Type B pancreatic cell (in vitro differentiated cells): ENCODE measurements at regions not wholly inside any gene's neighbourhood (a gene's known extent, or its start where the extent isn't known, plus 50 kb on each side); places are given as distances from the start of the nearest gene placed in this dataset.

Experiments used
- DNase-seq: peaks from one replicate; pipeline ENCODE4 v3.0.0; 2021; ENCODE audit warnings: mixed read lengths; ENCODE audit not compliant: unreplicated experiment; ENCODE audit errors: extremely low spot score
- H3K27ac Mint-ChIP-seq: 2 replicates; pipeline ENCODE4 v1.8.0; 2021; ENCODE audit warnings: mild to moderate bottlenecking, mixed read lengths
- H3K27me3 Mint-ChIP-seq: 2 replicates; pipeline ENCODE4 v1.8.0; 2021; ENCODE audit warnings: mixed read lengths
- H3K36me3 Mint-ChIP-seq: 2 replicates; pipeline ENCODE4 v1.8.0; 2021; ENCODE audit warnings: mixed read lengths
- H3K4me1 Mint-ChIP-seq: one replicate; pipeline ENCODE4 v1.8.0; 2021; ENCODE audit warnings: mixed read lengths; ENCODE audit not compliant: unreplicated experiment
- H3K4me3 Mint-ChIP-seq: 2 replicates; pipeline ENCODE4 v1.8.0; 2021; ENCODE audit warnings: mild to moderate bottlenecking, mixed read lengths
- H3K9me3 Mint-ChIP-seq: 2 replicates; pipeline ENCODE4 v1.8.0; 2021; ENCODE audit warnings: mixed read lengths
- TF ChIP-seq, protein P1 (sequence below): fragments of 200-600 bp; sonication (generic); conservative IDR thresholded peaks from 2 replicates; pipeline ENCODE4 v1.5.0; 2021; ENCODE audit warnings: antibody characterized with exemption, mild to moderate bottlenecking

DNA sequence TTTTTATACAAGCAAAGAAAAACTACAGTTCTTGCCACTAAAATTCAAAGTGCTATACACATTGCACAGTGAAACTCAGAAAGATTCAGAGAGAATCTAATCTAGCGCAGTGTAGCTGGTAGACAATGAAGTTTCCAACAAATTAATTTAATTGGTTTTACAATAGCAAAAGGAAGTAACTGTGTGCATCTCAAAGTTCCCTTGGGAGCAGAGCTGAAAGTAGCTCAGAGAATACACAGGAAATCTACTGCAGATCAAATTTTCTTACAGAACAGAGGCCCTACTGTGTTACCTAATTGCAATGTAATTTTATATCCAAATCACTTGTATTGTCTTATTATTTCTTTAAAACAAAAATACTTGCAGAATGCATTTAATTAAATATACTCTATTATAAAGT, 1396.2 kb upstream of the TENM4 start:
- no peak for DNase-seq
- Mint-ChIP-seq H3K36me3 (no peaks in the 10 kb centered on the region), H3K4me1 (no peaks in the 10 kb centered on the region), H3K9me3 (no peaks in the 10 kb centered on the region), H3K27me3 (no peaks in the 10 kb centered on the region), H3K4me3 (no peak overlapping the region), H3K27ac (no peak overlapping the region)
- TF ChIP-seq, protein P1, sequence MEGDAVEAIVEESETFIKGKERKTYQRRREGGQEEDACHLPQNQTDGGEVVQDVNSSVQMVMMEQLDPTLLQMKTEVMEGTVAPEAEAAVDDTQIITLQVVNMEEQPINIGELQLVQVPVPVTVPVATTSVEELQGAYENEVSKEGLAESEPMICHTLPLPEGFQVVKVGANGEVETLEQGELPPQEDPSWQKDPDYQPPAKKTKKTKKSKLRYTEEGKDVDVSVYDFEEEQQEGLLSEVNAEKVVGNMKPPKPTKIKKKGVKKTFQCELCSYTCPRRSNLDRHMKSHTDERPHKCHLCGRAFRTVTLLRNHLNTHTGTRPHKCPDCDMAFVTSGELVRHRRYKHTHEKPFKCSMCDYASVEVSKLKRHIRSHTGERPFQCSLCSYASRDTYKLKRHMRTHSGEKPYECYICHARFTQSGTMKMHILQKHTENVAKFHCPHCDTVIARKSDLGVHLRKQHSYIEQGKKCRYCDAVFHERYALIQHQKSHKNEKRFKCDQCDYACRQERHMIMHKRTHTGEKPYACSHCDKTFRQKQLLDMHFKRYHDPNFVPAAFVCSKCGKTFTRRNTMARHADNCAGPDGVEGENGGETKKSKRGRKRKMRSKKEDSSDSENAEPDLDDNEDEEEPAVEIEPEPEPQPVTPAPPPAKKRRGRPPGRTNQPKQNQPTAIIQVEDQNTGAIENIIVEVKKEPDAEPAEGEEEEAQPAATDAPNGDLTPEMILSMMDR: no peak

DNA sequence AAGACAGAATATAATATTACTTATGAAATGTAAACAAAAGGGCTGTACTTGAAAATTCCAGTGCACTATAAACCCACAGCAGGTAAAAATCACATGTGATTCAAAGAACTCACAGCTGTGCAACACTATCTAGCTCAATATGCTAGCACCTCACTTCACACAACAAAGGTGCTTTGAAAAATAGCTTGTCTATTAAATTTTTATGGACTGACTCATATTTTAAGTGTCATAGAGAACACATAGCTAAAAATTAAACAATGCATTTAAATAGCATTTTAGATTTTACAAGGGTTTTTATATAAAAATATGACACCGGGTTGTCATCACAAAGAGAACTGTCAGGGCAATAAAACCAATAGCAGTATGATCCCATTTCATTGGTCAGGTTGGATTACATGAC, 1390.5 kb upstream of the TENM4 start:
- H3K36me3 Mint-ChIP-seq: no peaks in the 10 kb centered on the region
- no peaks in the 10 kb centered on the region for H3K9me3 Mint-ChIP-seq
- TF ChIP-seq, protein P1: no peak
- no peaks in the 10 kb centered on the region for H3K4me1 Mint-ChIP-seq
- DNase-seq: no peak
- no peak overlapping the region for H3K27ac Mint-ChIP-seq
- H3K27me3 Mint-ChIP-seq: no peaks in the 10 kb centered on the region
- H3K4me3 Mint-ChIP-seq: no peak overlapping the region

DNA sequence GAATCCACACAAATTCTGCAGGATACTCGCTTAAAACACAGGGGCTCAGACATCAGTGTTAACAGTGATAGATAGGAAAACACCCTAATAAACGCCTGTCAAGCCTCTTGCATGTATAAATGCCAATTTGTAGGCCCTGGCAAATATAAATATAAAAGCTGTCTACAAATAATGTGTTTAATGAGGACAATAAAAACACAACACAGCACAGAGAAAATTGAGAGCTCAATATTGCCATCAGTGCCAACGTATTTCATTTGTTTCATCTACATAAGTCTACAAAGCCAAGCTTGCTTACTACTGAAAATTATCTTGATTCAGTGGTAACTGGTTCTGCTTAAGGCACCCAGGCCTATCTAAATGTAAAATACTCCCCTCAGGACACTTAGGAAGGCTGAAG, 1387.0 kb upstream of the TENM4 start:
- no peak overlapping the region for H3K4me3 Mint-ChIP-seq
- TF ChIP-seq, protein P1: no peak
- H3K9me3 Mint-ChIP-seq: no peaks in the 10 kb centered on the region
- H3K36me3 Mint-ChIP-seq: no peaks in the 10 kb centered on the region
- no peak overlapping the region for H3K27ac Mint-ChIP-seq
- no peaks in the 10 kb centered on the region for H3K4me1 Mint-ChIP-seq
- DNase-seq: no peak
- H3K27me3 Mint-ChIP-seq: no peaks in the 10 kb centered on the region

DNA sequence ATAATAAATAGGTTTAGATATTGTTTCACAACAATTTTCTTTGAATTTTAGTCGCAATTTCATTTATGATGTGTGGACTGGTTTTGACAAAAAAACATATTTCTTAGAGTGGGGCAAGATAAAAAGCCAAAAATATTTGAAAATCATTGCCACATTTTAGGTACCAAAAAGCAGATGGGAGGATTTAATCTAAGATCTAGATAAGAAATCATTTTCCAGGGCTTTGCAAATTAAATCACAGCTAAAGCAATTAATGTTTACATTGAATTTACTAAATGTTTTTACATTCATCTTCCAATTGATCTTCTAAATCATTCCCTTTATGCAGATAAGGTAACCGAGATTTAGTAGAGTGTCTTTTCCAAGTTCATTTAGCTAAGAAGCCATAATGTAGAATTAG, 1386.0 kb upstream of the TENM4 start:
- Mint-ChIP-seq H3K27me3 (no peaks in the 10 kb centered on the region), H3K36me3 (no peaks in the 10 kb centered on the region), H3K4me1 (no peaks in the 10 kb centered on the region), H3K9me3 (no peaks in the 10 kb centered on the region), H3K4me3 (no peak overlapping the region), H3K27ac (no peak overlapping the region)
- TF ChIP-seq, protein P1: no peak
- no peak for DNase-seq

DNA sequence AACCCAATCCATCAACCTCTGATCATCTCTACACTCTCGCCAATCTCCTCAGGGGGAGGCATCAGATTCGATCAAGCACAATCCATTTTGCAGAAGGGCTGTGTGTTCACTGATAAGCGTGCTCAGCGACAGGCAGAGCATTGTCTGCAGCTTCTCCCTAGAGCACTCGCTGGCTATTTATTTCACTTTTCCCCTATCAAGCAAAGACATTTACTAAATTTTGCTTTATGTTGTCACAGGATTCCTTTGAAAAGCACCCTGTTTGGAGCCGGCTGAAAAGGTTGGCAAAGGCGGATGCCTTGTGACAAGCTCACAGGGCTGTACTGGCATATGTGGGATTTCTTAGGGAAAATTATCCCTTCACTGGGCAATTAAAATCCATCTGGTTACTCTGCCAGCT, 1381.5 kb upstream of the TENM4 start:
- TF ChIP-seq, protein P1: no peak
- DNase-seq: no peak
- no peak overlapping the region for H3K27ac Mint-ChIP-seq

DNA sequence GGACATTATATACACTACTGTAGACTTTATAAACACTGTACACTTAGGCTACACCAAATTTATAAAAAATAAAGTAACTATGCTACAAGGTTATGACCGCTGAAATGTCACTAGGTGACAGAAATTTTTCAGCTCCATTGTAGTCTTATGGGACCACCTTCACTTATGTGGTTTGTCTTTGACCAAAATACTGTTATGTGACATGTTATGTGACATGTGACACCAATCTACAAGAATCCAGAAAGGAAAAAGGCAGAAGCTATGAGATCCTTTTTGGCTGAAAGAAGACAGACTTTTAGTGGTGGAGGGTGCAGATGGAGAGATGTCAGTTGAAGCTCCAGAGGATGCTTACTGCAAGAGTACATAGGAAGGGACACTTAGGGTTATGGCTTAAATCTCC, 1378.4 kb upstream of the TENM4 start:
- TF ChIP-seq, protein P1: no peak
- H3K4me1 Mint-ChIP-seq: no peaks in the 10 kb centered on the region
- no peak overlapping the region for H3K27ac Mint-ChIP-seq
- no peaks in the 10 kb centered on the region for H3K27me3 Mint-ChIP-seq
- no peak overlapping the region for H3K4me3 Mint-ChIP-seq
- H3K36me3 Mint-ChIP-seq: no peaks in the 10 kb centered on the region
- DNase-seq: no peak
- no peaks in the 10 kb centered on the region for H3K9me3 Mint-ChIP-seq

More for the DNA sequence above, 1381.5 kb upstream of the TENM4 start:
- H3K27me3 Mint-ChIP-seq: no peaks in the 10 kb centered on the region
- H3K4me3 Mint-ChIP-seq: no peak overlapping the region
- no peaks in the 10 kb centered on the region for H3K36me3 Mint-ChIP-seq
- H3K9me3 Mint-ChIP-seq: no peaks in the 10 kb centered on the region
- H3K4me1 Mint-ChIP-seq: no peaks in the 10 kb centered on the region
